Mammary epithelial cell (primary cell): ENCODE measurements at regions not wholly inside any gene's neighbourhood (a gene's known extent, or its start where the extent isn't known, plus 50 kb on each side); places are given as distances from the start of the nearest gene placed in this dataset.

Source experiments
- CTCF ChIP-seq, 2 donors: IDR thresholded peaks in 1 of 2; conservative IDR thresholded peaks in 1 of 2; 2 replicates each; pipeline ENCODE4 v1.5.1; 2011 to 2012; ENCODE audit warnings: inconsistent platforms in 2 of 2, low read length in 2 of 2, mild to moderate bottlenecking in 2 of 2, control low read depth in 1 of 2, low read depth in 1 of 2; ENCODE audit not compliant: insufficient read depth in 1 of 2; ENCODE audit errors: extremely low read depth in 1 of 2
- EZH2 ChIP-seq: IDR thresholded peaks from 2 replicates; pipeline ENCODE4 v1.6.1; 2012; ENCODE audit warnings: low read length, inconsistent platforms, borderline replicate concordance

- no peak for TF ChIP-seq CTCF (conservative IDR thresholded peaks at IDR 0.05 in 1 of 2, IDR thresholded peaks at IDR 0.05 in 1 of 2; ENCODE audit: extremely low read depth in 1 of 2, insufficient read depth in 1 of 2, low read depth in 1 of 2, low read length in 2 of 2)
- no peak for TF ChIP-seq EZH2
These were observed 56.8 kb upstream of the SEPTIN5 start for GRCh38 chr22:19657252-19658056.
